CD4-positive, alpha-beta T cell treated with Interferon alpha-2 for 1 hour (primary cell): ENCODE measurements at regions not wholly inside any gene's neighbourhood (a gene's known extent, or its start where the extent isn't known, plus 50 kb on each side); places are given as distances from the start of the nearest gene placed in this dataset.

Experiments used
- DNase-seq, 2 donors: peaks; one replicate each; pipeline ENCODE4 v3.0.0-alpha.2; 2020 to 2022

- no peak for DNase-seq
These were observed 58.1 kb upstream of the KIAA1217 start for GRCh38 chr10:24150853-24151252.

GRCh38 chr10:24152270-24152669 lies 56.7 kb upstream of the KIAA1217 start:
- DNase-seq: no peak

- no peak for DNase-seq
These were observed 55.9 kb upstream of the KIAA1217 start for GRCh38 chr10:24153031-24153430.

GRCh38 chr10:24153537-24153936 lies 55.4 kb upstream of the KIAA1217 start:
- no peak for DNase-seq

GRCh38 chr10:24156686-24157085 lies 52.3 kb upstream of the KIAA1217 start:
- no peak for DNase-seq

GRCh38 chr10:24157567-24157966 lies 51.4 kb upstream of the KIAA1217 start:
- DNase-seq: no peak
